Panc1 (cell line): ENCODE measurements at regions not wholly inside any gene's neighbourhood (a gene's known extent, or its start where the extent isn't known, plus 50 kb on each side); places are given as distances from the start of the nearest gene placed in this dataset.

Experiments
- ATAC-seq: fragments of 200-7000 bp; cut with Tn5 transposase; 2 replicates; pipeline ENCODE4 v1.9.1; 2020; ENCODE audit warnings: mild to moderate bottlenecking, moderate library complexity
- BruUV-seq: library from RNA; stranded (reverse); fragments of 400-500 nt; replicated peaks from 2 replicates; lab custom pipeline; 2021; lab: Mats Ljungman, UMichigan
- CTCF ChIA-PET: fragments of 300-600 bp; sonication (Branson Sonifier 250); formaldehyde crosslinking; loops from one replicate; lab custom pipeline; 2022; ENCODE audit warnings: antibody characterized with exemption; lab: Charles Lee
- POLR2A ChIA-PET: fragments of 300-600 bp; sonication (Branson Sonifier 250); formaldehyde crosslinking; loops from one replicate; lab custom pipeline; 2022; ENCODE audit warnings: antibody characterized with exemption; lab: Charles Lee
- DNase-seq: peaks from one replicate; pipeline ENCODE4 v3.0.0-alpha.2; 2010; ENCODE audit warnings: low read depth, low spot score
- H3K27ac ChIP-seq: 2 replicates; pipeline ENCODE4 v1.5.1; 2011; ENCODE audit warnings: mild to moderate bottlenecking, low read length, inconsistent platforms
- H3K27me3 ChIP-seq: fragments of 200-500 bp; sonication (Bioruptor generic); 2 replicates; pipeline ENCODE4 v1.6.0; 2014; ENCODE audit warnings: low read length, inconsistent platforms; ENCODE audit not compliant: control insufficient read depth, insufficient read depth
- H3K36me3 ChIP-seq: fragments of 200-500 bp; sonication (Bioruptor generic); 2 replicates; pipeline ENCODE4 v1.5.1; 2014; ENCODE audit warnings: inconsistent platforms, mild to moderate bottlenecking, low read length, moderate library complexity; ENCODE audit not compliant: control insufficient read depth, insufficient read depth
- H3K4me1 ChIP-seq: 2 replicates; pipeline ENCODE4 v1.5.1; 2011; ENCODE audit warnings: inconsistent platforms, mild to moderate bottlenecking, low read length, moderate library complexity; ENCODE audit not compliant: control insufficient read depth, insufficient read depth
- H3K4me3 ChIP-seq, 2 experiments: 2 replicates each; pipeline ENCODE4 v1.5.1; 2011 to 2012; ENCODE audit warnings: low read depth in 2 of 2, low read length in 2 of 2, mild to moderate bottlenecking in 2 of 2, inconsistent platforms in 1 of 2, moderate library complexity in 1 of 2
- H3K9me3 ChIP-seq: fragments of 200-500 bp; sonication (Bioruptor generic); 2 replicates; pipeline ENCODE4 v1.5.1; 2014; ENCODE audit warnings: low read depth, mild to moderate bottlenecking, inconsistent platforms, low read length, moderate library complexity; ENCODE audit not compliant: control insufficient read depth, insufficient read depth
- CTCF ChIP-seq: fragments of 450-650 bp; IDR thresholded peaks from 2 replicates; pipeline ENCODE4 v1.5.1; 2017; ENCODE audit warnings: mild to moderate bottlenecking
- POLR2AphosphoS5 ChIP-seq: IDR thresholded peaks from 2 replicates; pipeline ENCODE4 v1.6.1; 2012; ENCODE audit warnings: mild to moderate bottlenecking, low read depth, low read length, moderate library complexity
- REST ChIP-seq, 2 experiments: IDR thresholded peaks; 2 replicates each; pipeline ENCODE4 v1.6.1; 2011 to 2012; ENCODE audit warnings: low read depth in 2 of 2, control low read depth in 1 of 2, low read length in 1 of 2, mild to moderate bottlenecking in 1 of 2, moderate library complexity in 1 of 2; ENCODE audit not compliant: insufficient read depth in 1 of 2
- SIN3A ChIP-seq: IDR thresholded peaks from 2 replicates; pipeline ENCODE4 v1.6.1; 2012; ENCODE audit warnings: low read depth, mild to moderate bottlenecking, low read length, moderate library complexity, borderline replicate concordance; ENCODE audit not compliant: insufficient read depth
- TCF7L2 ChIP-seq: IDR thresholded peaks from 2 replicates; pipeline ENCODE4 v1.6.1; 2011; ENCODE audit warnings: mild to moderate bottlenecking, low read depth, low read length, inconsistent platforms
- in situ Hi-C: cut with HindIII; loops from 2 replicates; pipeline ENCODE4 v1.10.0; 2016; ENCODE audit warnings: low sequenced_read_pairs, low pct_unique_long_range_greater_than_20kb
- intact Hi-C: fragments of 100-400 bp; cut with micrococcal nuclease; formaldehyde crosslinking; loops from one replicate; pipeline ENCODE4 v1.10.0; 2022; ENCODE audit not compliant: unreplicated experiment

GRCh38 chr15:31484986-31485385, 158.4 kb downstream of the KLF13 start:
- Histone ChIP-seq H3K36me3 (no peaks in the 10 kb centered on the region), H3K4me1 (no peaks in the 10 kb centered on the region; the same call in 1 of the 2 replicates), H3K27ac (no peak overlapping the region), H3K27me3 (no peaks in the 10 kb centered on the region; the same call in 1 of the 2 replicates), H3K4me3 (no peak overlapping the region), H3K9me3 (no peaks in the 10 kb centered on the region)
- intact Hi-C loops = no loop called here
- in situ Hi-C loops = no loop called here
- DNase-seq (no peak), ATAC-seq (no peak)
- POLR2A ChIA-PET = no interaction called here
- BruUV-seq = no TSS peak
- CTCF ChIA-PET = no interaction called here
- no peak for TF ChIP-seq SIN3A
- no peak for TF ChIP-seq CTCF
- no peak for TF ChIP-seq REST (IDR thresholded peaks at IDR 0.05; ENCODE audit: insufficient read depth in 1 of 2, low read depth in 2 of 2, low read length in 1 of 2)
- TF ChIP-seq POLR2AphosphoS5 = no peak
- no peak for TF ChIP-seq TCF7L2

GRCh38 chr15:31485431-31485830, 158.8 kb downstream of the KLF13 start:
- POLR2A ChIA-PET = no interaction called here
- TF ChIP-seq CTCF (no peak), POLR2AphosphoS5 (no peak), SIN3A (no peak), TCF7L2 (no peak), REST (IDR thresholded peaks at IDR 0.05; ENCODE audit: insufficient read depth in 1 of 2, low read depth in 2 of 2, low read length in 1 of 2) (no peak)
- no peak for DNase-seq
- Histone ChIP-seq H3K4me1 (no peaks in the 10 kb centered on the region; the same call in 1 of the 2 replicates), H3K4me3 (no peak overlapping the region), H3K27me3 (no peaks in the 10 kb centered on the region; the same call in 1 of the 2 replicates), H3K27ac (no peak overlapping the region), H3K36me3 (no peaks in the 10 kb centered on the region), H3K9me3 (no peaks in the 10 kb centered on the region)
- CTCF ChIA-PET = no interaction called here
- BruUV-seq = no TSS peak
- in situ Hi-C loops (no loop called here), intact Hi-C loops (no loop called here)
- no peak for ATAC-seq
